Head of caudate nucleus (tissue), 42 donors: ENCODE measurements at regions not wholly inside any gene's neighbourhood (a gene's known extent, or its start where the extent isn't known, plus 50 kb on each side); places are given as distances from the start of the nearest gene placed in this dataset.

ENCODE experiments used
- DNase-seq, 42 donors: peaks; one replicate each; pipeline versions ENCODE4 v3.0.0 to v3.0.0-alpha.2; 2020 to 2021; ENCODE audit warnings: mixed read lengths in 7 of 42
- intact Hi-C: fragments of 100-400 bp; cut with DNase I; formaldehyde crosslinking; loops from one replicate; pipeline ENCODE4 v1.15.0; 2022

DNA sequence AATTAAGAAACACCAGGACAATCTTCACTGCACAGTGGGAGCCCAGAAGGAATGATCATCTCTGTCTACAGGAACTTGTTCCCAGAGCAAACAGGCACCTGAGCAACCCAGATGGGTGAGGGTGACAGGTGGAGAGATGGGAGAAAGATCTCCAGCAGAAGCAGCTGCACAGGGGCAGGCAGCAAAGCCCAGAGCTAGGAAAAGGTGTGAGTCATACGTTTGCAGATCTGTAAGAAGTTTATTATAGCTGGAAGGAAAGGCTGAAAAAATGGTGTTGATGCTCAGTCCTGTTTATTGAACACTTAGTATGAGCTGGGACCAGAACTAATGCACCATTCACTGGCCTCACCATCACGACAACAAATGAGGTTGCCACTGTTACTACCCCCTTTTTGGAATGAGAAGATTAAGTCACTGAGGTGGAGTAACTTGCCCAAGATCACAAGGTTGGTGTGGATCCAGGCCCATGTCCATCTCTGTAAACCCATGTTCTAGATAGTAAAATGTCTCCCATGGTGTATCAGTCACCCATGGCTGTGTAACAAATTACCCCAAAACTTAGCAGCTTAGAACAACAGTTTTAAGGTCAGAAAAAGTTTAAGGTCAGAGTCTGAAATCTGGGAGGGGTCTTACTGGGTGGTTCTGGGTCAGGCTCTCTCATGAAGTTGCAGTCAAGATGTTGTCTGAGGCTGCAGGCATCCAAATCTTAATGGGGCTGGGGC, 506.9 kb downstream of the RPS24 start:
- peak in 1 of 42 donors; percentile 11 for DNase-seq
- intact Hi-C loops: no loop called here

DNA sequence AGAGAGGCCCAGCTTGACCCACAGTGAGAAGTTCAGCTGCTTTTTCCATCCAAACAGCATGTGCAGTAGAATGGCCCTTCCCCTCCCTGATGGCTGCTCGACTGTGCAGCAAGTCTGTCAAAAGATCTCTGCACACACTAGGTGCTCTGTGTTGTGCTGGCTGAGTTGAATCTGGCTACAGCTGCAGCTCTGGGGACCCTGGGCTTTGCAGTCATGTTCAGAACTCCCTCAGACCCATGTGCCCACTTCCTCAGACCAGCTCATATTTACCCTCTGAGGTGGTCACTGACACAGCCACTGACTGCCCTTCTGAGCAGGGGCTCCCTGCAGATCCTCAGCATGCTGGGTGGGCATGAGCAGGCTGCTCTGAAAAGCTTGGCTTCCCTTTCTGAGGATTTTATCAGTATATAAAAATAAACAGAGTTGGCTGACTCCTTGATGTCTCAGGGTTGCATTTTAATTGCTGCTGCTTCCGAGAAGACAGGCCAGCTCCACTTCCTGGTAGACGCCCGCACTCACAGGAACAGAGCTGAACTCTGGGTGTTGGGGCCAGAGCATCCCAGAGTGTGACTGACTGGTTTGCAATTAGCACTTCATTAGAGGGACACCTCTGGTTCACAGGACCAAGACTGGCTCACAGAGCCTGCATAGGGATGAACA, 507.9 kb downstream of the RPS24 start:
- intact Hi-C loops: no loop called here
- peak in 1 of 42 donors; percentile 18 for DNase-seq

DNA sequence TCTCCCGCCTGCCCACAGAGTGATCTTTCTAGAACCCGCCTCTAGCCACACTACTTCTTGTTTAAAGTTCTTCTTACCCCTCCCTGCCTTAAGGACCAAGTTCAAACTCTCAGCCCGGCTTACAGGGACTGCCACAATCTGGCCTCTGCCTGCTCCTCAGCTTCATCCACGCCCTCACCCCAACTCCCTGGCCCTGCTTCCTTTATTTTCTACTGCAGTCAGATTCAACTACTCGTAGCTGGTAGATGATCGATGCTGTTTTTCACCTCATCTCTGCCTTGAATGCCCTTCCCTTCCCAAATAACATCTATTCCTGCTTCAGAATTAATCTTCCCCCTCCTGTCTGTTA, 508.5 kb downstream of the RPS24 start:
- no peak for DNase-seq
- intact Hi-C loops: no loop called here

DNA sequence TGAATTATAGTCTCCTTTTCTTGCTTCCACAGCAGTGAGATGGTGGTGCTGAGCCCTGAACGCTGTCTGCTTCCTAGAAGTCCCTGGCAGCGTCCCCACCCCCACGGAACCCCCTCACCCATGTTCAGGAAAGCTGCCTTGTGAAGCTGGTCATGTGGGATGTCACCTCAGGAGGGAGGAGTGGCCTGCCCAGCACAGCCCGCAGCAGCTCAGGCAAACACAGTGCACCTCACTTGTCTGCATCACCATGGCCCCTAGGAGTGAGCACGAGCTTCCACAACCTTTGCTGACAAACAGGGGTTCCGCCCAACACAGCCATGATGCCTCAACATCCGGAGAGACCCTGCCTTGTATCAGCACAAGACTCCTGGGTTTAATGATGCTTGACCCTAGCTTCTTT, 508.9 kb downstream of the RPS24 start:
- intact Hi-C loops: no loop called here
- DNase-seq: no peak

DNA sequence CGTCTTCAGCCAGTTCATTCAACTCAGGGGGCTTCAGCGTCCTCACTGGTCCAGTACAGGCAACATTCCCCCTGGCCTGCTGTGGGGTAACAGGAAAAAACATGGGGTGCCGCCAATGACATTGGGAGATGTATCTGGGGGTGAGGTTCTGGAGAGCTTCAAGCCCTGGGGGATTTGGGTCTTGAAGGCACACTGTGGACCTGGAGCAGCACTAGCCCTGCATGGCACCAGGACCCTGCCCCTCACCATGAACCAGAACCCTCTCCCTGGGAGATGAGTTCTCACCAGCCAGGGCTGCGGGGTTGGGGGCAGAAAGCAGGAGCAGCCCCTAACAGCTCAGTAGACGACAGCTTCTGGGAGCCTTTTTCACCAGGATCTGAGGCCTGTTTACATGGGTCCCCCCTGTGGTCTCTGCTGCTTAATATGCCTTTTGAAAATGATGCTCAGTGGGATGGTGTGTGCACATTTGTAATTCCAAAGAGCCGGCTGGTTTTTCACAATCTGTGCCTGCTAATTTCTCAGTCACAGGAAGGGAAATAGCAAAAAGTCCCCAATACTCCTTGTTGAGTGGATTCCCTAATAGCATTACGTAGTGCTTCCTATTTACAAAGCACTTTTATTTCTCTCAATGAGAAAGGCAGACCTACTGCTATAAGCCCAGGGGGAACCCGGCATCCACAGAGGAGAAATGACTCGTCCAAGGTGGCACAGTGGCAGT, 509.5 kb downstream of the RPS24 start:
- intact Hi-C loops: no loop called here
- no peak for DNase-seq

DNA sequence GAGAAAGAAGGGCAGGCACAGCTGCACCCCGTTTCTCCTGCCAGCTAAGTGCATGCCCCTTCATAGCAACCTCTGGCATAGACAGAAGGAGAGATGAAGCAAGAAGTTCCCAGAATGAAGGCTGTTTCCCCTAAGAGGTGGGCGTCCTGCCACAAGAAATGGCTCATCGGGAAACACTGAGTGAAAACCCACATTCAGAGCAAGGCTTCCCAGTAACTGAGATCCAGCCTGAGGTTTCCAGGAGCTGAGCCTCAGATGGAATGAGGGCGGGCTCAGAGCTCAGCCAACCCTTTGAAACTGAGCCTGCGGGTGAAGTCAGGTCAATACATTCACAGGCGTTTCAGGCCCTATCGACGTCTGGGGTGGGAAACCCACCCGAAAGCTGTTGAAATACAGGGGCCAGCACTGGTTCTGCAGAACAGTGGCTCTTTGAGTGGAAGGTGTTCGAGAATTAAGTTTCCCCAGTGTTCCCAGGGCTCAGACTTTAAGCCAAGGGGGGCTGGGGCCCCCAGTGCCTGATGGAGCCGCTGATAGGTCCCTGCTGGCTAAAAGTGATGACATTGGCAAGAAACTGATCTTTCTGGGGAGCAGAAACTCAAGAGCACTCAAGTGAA, 510.2 kb downstream of the RPS24 start:
- intact Hi-C loops: no loop called here
- peak in 40 of 42 donors; percentile 16 to 87 (median 58) for DNase-seq

DNA sequence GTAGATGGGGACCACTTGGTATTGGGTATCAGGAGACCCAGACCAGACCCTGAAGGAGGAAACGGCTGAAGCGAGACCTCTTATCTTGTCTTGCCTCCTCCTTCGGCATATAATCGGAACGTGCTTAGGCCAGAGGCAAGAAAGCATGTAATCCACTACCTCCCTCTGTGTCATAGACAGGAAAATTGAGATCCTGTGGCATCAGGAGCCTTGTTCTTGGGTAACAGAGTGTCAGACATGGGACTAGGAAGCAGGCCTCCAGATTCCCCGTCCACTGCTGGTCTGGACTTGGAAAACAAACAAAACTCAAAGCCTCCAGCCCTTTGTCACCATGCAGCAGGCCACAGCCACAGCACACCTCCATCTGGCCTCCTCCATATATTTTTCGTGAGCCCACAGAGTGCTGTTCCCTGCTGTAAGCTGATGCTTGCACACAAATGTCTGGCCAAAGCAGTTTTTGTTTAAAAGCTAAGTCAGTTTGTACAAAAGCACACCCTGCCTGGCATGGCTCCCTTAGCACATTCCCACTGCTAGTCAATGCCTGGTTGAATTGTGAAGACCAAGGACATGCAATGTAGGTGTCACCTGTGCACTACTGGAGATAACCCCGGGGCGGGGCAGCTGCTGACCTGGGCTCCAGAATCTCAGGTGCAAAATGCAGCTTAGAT, 510.9 kb downstream of the RPS24 start:
- intact Hi-C loops: no loop called here

DNA sequence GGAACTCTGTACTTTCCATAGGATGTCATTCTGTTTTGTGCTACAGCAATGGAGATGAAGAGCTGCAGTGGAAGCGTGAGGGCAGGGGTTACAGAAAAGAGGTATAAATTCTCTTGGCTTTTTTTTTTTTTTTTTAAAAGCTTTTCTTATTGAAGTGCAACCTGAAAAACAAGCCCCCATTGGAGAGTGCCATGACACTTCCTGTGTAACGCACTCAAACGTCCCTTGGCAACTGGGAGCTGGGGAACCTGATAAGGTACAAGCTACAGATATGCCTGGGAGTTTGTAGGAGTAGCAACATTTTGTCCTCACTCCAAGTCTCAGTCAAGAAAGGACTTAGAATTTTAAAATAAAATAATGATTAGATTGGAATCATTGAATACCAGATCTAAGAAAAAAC, 512.1 kb downstream of the RPS24 start:
- DNase-seq: no peak
- intact Hi-C loops: no loop called here

More for the DNA sequence above, 510.9 kb downstream of the RPS24 start:
- no peak for DNase-seq

DNA sequence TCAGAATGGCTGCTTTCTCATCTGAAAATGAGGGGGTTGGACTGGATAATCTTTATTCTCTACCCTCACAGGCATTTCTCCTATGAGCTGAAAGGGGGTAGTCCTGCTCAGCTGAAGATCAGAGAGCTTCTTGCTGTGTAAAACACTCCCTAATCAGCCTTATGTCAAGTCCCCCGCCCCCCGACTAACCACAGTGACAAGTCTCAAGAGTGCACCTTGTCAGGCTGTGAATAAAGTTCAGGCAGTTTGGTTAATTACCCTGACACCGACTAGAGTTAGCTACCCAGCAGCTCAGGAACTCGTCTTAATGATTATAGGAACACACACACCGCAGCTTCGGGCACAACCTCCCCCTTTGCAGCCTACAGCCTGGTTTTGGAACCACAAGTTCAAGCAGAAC, 513.7 kb downstream of the RPS24 start:
- intact Hi-C loops: no loop called here
- DNase-seq: no peak

DNA sequence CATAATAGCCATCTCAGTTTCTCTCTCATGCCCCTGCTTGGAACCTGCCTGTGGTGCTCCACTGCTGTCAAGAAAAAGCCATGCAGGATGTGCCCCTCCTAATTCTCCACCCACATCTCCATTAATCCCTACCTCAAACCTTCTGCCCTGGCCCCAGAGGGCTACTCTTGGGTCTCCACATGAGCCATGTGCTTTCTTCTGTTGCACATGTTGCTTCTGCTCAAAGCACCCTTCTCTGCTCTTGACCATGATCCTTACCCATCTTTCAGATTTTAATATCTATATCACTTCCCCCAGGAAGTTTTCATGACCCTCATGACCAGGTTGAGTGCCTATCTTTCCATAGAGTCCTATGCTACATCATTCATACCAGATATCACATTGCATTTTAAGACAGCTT, 514.2 kb downstream of the RPS24 start:
- intact Hi-C loops: no loop called here

DNA sequence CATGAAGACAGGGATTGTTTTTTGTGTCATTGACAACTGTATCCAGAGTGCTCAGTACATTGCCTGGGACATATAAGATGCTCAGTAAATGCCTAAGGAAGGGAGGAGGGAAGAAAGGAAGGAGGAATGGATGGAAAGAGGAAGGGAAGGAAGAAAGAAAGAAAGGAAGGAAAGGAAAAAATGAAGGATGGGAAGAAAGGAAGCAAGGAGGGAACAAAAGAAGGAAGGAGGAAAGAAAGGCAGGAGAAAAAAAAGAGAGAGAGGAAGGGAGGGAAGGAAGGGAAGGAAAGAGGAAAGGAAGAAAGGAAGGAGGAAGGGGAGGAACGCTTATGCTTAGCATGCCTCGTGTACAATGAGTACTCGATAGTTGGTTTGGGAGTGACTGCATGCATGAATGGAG, 514.7 kb downstream of the RPS24 start:
- intact Hi-C loops: no loop called here
- no peak for DNase-seq

More for the DNA sequence above, 514.2 kb downstream of the RPS24 start:
- no peak for DNase-seq

DNA sequence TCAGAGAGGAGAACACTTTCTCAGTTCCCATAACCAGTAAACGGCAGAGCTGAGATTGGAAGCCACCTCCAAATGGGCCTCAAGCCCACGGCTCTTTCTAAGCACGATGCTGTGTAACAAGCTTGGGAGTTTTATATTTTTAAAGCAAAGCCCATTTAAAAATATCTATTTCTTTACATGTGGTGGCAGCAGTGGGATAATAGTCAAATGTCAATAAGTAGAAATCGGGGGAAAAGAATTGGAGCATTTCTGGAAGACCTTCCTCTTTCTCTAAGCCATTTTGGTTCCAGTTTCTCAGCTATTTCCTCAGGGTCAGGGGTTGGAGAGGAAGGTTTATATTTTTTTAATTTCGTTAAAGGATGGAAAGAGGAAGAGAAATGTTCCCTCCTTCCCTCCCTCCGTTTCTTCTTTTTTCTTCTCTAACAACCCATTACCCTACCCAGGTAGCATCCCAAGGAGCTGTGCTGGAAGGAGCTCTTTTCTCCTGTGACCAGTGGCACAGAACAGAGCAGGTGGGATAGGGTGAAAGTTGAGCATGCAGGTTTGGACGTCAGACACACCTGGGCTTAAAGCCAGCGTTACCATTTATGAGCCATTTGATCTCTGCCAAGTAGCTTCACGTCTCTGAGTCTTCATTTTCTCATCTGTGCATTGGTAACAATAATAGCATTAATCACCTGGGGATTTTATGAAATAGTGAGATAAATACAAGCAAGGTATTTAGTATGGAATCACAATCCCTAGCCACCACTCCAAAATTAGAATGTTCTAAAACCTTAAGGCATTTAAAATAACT, 515.7 kb downstream of the RPS24 start:
- DNase-seq: no peak
- intact Hi-C loops: no loop called here

DNA sequence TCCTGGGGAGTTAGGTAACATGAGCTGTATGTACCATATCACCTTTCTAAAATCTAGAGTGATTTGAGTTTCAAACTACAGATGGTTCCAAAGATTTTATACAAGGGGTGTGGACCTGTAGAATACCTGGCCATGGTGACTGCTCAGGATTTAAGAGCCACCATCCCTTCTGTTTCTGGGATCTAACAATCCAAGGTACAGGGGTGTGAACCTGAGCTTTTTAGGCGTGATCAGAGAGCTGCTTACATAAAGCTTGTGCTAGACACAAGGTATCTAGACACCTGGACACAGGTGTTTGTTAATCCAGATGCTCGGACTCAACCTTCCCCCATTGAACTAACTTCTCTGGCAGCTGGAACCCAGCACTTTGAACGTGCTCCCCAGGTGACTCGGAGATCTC, 516.4 kb downstream of the RPS24 start:
- DNase-seq: no peak
- intact Hi-C loops: no loop called here

DNA sequence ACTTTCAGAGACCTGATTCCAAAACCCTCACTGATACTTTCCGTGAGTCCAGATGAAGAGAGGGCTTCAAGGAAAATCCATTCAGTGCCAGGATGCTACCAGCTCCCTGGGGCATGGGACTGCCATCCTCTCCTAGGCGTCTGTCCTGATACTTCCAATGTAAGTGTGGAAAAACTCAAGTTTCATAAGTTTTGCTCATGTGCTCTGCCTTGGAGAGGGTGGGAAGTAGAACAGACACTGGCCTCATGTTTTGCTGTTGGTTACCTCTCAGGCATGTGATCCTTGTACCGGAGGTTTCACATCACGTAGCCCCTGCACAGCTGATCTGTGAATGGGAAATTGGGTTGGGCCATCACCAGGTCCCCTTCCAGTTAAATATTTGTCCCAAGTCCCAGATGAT, 517.1 kb downstream of the RPS24 start:
- intact Hi-C loops: no loop called here
- DNase-seq: no peak

DNA sequence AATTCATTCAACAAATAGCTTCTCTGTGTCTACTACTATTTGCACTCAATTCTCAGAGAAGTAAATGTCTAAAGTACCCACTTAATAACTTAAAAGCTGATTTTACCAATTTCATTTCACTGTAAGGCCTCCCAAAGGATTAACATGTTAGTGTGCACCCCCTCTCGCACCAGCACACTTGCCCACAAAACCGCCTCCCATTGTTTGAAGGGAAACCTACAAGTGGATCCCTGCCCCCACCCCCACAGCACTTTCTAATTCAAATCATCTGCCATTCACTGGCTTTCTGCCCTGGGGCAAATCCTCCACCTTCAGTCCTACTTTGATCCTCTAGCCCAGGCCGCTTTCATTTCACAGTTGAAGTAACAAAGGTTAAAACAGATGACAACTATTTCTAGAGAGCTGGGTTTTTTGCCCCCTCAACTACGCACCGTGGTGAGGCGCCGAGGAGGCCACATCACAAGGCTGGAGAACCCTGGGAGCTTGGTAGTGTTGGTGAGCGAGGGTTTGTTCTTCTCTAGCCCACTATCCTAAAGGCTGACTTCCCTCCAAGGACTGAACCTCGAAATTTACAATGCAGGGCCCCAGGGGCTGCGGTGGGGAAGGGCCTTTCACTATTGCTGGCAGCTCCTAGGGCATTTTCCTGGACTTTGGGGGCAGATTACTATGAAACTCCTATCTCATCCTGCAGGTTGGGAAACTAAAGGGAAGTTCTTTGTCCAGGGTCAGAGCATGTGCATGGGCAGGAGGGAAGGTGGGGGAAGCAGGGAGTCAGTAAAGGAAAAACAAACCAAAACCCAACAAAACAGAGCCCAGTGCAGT, 517.4 kb upstream of the ZMIZ1 start:
- intact Hi-C loops: no loop called here
- DNase-seq: no peak

DNA sequence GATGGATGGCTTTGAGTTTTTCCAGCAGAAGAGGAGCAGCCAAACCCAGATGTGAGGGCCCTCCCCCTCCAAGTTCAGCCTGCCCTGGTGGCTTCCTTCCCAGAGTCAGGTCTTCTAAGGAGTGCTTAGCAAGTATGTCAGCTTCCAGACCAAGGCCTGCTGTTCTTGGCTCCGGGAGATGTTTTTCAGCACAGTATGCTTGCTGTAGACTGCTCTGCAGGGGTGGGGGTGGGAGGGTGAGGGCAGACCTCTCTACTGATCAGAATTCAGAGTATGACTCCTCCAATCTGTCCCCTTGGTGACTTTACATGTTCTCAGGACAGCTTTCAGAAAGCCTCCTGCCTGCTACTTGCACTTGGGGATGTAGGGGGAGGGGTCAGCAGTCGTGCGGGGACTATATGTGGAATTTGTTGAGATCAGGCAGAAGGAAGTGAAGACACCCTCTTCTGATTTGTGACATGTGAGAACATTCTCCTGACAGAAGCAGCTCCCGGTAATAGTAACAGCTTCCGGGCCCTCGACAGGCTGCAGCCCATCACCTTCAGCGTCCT, 516.4 kb upstream of the ZMIZ1 start:
- peak in 20 of 42 donors; percentile 5 to 70 (median 42) for DNase-seq
- intact Hi-C loops: no loop called here

DNA sequence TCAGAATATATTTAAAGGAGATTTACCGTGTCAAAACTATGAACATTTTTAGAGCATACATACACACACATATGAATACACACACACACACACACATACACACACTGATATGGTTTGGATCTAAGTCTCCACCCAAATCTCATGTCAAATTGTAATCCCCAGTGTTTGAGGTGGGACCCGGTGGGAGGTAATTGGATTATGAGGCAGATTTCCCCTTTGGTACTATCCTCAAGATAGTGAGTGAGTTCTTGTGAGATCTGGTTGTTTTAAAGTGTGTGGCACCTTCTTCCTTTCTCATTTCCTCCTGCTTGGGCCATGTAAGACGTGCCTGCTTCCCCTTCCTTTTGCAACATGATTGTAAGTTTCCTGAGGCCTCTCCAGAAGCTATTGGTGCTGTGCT, 515.0 kb upstream of the ZMIZ1 start:
- DNase-seq: no peak
- intact Hi-C loops: no loop called here

DNA sequence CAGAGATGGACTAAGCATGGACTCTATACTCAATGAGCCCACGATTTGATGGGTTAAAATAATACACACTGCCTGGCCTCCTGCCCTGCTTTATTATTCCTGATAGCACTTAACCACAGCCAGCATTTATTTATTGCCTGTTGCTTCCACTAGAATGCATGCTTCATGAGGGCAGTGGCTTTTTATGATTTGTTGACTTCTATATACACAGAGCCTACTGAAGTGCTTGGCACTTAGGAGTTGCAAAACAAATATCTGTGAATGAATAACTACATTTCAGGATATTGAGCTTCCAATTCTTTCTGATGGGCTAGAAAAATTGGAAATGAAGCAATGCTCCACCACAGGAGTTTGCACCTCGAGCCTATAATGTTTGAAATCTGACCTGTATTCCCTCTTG, 513.6 kb upstream of the ZMIZ1 start:
- intact Hi-C loops: no loop called here
- DNase-seq: no peak
